ENCODE measurements at regions not wholly inside any gene's neighbourhood (a gene's known extent, or its start where the extent isn't known, plus 50 kb on each side); places are given as distances from the start of the nearest gene placed in this dataset.

DNA sequence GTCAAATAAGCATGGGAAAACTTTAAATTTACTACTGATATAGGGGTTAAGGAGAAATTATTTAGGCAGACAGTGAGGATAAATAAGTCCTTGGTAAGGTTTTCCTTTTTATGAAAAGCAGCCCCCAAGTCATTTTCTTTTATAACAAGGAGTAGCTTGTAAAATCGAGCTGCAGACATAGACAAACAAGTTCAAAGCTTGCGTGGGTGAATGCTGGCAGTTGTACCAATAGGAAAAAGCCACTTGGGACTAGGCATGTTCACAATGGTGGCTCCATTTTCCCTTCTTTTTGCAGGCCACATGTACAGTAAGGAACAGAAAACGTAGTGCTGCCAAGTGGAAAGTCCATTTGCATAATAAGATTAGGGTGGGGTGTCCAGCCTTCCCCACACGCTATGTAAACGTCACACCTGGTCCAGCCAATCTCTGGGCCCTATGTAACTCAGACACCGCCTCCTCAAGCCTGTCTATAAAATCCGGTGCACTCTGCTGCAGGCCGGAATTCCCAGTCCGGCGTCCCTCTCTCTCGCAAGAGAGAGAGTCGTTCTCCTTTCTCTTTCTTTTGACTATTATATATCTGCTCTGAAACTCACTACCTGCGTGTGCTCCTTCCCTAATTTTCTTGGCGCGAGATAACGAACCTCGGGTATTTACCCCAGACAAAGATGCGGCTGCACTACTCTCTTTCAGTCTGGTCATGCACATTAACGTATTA lies 217.1 kb upstream of the MAN1A1 start:
- DNase-seq: no peak

GRCh38 chr6:119565893-119566292 lies 216.3 kb upstream of the MAN1A1 start:
- DNase-seq: no peak

DNA sequence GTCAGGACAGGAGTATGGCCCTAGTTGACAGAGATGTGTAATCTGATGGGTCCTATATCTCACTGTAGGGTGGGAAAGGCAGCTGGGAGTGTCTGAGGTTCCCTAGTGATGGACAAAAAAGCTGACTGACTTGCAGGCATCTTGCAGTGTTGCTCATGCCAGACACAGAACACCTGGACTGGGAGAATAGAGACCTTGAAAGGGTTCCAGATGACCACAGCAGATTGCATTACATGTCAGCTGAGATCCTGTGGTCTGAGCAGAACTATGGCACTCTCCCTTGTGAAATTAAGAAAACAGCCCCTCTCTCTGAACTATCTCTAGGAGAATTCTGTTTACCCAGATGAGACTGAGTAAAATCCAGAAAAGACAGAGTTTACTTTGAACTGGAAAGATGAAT lies 212.6 kb upstream of the MAN1A1 start:
- DNase-seq: no peak

DNA sequence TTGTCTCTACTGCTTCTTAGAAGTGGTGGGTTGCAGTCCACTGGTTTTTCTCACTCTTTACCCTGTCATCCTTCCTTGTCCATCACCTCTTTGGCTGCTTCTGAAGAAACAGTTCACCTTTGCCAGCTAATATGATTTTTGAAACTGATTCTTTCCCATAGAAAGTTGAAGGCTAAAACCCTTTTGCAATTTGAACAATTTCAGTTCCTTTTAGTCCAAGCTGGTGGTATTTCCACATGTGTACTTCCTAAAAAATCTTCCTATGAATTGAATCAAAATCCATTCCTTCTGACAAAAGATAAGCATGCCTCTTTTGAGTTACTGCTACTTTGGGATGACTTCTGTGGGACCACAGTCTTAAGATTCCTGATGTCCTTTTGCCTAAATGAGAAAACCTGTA lies 210.0 kb upstream of the MAN1A1 start:
- DNase-seq: no peak

DNA sequence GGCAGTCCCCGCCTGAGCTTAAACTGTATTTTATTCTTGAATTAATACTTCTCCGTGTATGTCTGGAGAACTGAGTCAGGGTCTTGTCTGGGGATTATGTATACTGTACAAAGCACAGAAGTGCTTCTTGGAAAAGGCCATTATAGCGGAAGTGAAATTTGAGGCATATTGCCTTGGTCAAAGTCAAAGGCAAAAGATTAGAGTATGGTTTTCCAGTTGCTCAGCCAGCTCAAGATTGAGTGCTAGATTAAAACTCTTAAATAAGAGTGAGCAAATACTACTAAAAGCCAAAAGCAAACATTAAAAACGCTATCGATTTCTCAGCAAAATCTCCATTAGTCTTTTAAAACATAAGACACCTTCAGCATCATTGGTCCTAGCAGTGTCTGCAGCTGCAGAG lies 207.7 kb upstream of the MAN1A1 start:
- no peak for DNase-seq

DNA sequence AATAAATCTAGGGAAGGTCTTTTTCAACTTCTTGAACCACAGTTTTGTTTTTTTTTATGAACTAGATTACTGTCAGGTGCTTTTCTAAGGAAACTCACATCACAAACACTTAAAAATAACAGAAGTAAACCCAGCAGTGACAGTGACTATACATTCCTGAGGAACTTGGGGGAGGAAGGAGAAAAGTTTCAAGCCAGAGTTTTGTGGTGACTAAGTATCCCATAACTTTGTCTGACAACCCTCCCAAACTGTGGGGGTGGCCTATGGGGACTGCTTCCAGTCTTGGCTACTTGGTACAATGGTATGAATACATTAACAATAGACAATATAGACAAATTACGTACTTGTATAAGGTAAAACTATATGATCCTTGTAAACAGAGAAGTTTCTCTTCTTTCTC lies 202.5 kb upstream of the MAN1A1 start:
- DNase-seq: no peak

DNA sequence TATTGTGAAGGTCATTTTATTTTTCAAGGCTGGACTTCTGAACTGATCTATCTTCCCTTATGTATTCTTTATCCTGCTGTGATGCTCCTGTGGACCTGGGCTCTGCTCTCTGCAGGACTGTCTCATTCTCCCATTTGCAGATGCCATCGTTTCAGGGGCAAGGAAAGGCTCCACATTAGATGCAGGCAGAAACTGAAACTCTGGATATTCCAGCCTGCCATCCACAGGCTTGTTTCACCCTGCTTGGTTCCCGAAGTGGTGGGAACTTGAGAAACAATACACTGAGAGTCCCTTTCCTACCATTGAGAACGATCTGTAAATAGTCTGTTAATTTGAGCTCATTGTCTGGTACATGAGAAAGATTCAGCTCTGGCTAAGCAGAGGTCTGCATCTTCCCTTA lies 197.5 kb upstream of the MAN1A1 start:
- DNase-seq: no peak

DNA sequence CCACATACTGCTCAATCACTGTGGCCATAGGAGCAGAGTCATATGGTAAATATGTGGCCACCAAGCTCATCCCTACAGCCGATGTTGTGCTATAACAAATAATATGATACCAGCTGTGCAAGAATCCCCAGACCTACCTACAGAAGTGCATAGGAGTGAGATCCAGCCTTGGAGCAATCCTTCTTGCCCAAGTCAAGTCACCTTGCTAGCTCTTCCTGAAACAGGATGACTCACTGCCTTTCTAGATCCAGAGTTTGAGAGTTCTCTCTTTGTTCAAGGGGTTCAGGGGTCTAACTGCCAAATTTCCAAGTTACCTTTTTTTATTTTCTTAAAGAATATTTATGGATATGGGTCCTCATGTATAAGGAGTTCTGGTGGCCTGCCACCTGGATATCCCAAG lies 195.7 kb upstream of the MAN1A1 start:
- no peak for DNase-seq

GRCh38 chr6:119544325-119545175 lies 195.0 kb upstream of the MAN1A1 start:
- DNase-seq: no peak

- DNase-seq: no peak
Measured at GRCh38 chr6:119543332-119543731, 193.8 kb upstream of the MAN1A1 start.

GRCh38 chr6:119542037-119542436 lies 192.5 kb upstream of the MAN1A1 start:
- DNase-seq: no peak

DNA sequence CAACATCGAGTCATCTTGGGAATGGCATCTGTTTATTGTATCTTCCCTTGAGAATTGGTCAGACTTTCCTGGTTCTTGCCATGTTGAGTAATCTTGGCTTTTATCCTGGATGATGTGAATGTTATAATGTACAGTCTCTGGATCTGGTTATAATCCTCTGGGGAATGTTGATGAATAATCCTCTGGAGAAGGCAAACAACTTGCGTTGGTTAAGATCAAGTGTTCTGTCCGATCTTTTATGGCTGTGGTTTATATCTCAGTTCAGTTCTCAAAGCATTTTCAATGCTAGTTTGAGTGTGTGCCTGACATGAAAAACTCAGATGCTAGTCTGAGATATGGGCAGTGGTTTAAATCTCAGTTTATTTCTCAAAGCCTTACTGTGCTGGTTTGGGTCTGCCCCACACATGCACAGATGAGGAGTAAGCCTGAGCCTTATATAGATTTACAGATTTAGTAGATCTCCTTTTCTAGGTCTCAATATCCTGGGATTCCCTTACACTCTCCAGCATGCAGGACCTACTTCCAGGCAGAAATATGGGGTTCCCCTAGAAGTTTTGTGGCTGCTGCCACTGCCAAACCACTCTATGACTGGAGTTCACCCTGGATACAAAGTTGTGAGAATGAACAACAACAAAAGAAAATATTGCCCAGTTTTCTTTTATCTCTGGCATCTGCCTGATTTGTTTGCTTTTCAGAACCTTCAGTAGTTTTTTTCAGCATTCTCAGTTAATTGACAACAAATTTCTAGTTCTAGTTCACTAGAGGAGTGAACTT lies 191.8 kb upstream of the MAN1A1 start:
- DNase-seq: no peak

GRCh38 chr6:119540417-119540816 lies 190.9 kb upstream of the MAN1A1 start:
- DNase-seq: no peak

GRCh38 chr6:119539066-119539746 lies 189.6 kb upstream of the MAN1A1 start:
- DNase-seq: no peak

DNA sequence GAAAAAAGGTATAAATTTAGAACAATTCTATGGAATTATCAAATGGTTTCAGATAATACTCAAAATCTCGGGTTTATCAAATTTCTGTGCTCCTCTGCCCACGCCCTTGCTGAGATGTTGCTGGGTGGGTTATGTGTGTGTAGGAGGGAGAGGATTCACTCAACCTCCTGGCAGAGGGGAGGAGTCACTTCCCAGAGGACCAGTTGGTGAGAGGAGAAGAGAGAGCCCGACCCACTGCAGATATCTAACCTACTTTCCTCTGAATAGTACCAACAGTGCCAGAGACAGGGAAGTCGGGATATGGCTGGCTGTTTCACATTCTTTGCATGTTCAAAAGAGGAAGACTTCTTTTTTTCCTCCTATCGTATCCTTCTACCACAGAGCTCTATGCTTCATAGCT lies 187.1 kb upstream of the MAN1A1 start:
- no peak for DNase-seq

GRCh38 chr6:119535332-119535731 lies 185.8 kb upstream of the MAN1A1 start:
- no peak for DNase-seq

- DNase-seq: no peak
Measured at GRCh38 chr6:119533603-119534279, 184.2 kb upstream of the MAN1A1 start.

GRCh38 chr6:119527231-119527578 lies 177.6 kb upstream of the MAN1A1 start:
- DNase-seq: no peak

- DNase-seq: no peak
Measured at GRCh38 chr6:119526561-119527230, 177.1 kb upstream of the MAN1A1 start.

DNA sequence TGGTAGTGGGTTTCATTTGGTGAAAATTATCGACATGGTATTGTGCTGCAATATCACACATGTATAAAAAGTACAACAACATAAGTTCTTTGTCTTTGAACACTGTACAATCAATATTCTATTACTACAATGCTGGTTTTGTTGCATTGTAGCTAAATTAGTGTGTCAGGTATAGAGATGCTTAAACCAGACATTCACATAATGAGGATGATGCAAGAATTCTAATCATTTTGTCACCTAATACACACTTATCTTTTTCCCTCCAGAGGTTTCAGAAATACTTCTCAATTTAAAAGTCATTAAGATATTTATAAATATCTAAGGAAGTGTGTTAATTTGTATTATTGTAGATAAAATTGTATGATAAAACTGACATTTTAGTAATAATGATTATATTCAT lies 174.8 kb upstream of the MAN1A1 start:
- no peak for DNase-seq

DNA sequence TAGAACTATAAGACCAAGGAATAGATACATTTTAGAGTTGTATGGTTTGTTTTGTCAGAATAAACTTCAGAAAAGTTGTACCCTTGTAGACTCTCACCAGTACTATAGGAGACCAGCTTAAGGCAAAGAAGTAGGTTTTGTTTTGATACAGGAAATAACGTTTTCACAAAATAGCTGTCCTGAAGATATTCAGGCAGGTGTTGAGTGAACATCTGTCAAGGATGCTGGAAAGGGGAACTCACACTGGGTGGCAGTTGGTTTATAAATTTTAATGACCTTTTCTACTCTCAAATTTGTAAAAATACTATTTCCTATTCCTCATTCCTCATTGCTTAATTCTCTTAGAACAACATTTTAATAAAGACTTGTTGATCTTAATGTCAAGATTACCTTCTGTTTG lies 174.0 kb upstream of the MAN1A1 start:
- no peak for DNase-seq

GRCh38 chr6:119521251-119521650 lies 171.7 kb upstream of the MAN1A1 start:
- DNase-seq: no peak
